ENCODE measurements at regions not wholly inside any gene's neighbourhood (a gene's known extent, or its start where the extent isn't known, plus 50 kb on each side); places are given as distances from the start of the nearest gene placed in this dataset.

DNA sequence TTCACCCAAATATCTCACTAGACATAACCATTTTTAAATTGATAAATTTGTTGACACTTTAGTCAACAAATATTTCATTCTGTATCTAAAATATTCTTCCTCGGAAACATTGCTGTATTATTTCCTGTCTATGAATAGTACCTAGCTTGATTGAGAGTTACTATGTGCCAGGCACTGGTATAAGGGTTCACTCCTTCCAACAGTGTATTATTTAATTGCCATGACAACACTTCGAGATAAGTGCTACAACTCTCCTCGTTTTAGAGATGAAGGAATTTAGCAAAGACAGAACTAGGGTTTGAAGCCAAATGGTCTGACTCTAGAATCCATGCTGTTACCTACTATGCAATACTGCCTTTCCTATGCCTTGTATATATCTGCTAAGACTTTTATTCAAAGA is 287.2 kb downstream of the YTHDC2 start:
- Histone ChIP-seq H3K36me3 (ENCODE audit: control insufficient read depth in 1 of 2, insufficient read depth in 2 of 2, low read length in 2 of 2) (no peaks in the 10 kb centered on the region), H3K4me1 (ENCODE audit: control insufficient read depth in 1 of 2, insufficient read depth in 2 of 2, low read length in 2 of 2) (no peaks in the 10 kb centered on the region), H3K9me3 (ENCODE audit: control insufficient read depth in 1 of 2, low read length in 2 of 2) (no peaks in the 10 kb centered on the region), H3K27me3 (ENCODE audit: low read depth, low read length) (no peaks in the 10 kb centered on the region), H3K4me3 (ENCODE audit: low read depth in 1 of 2, low read length in 2 of 2) (no peak overlapping the region), H3K27ac (ENCODE audit: low read length) (no peak overlapping the region)

GRCh38 chr5:113804264-113804663 is 290.8 kb downstream of the YTHDC2 start:
- H3K9me3 ChIP-seq (ENCODE audit: control insufficient read depth in 1 of 2, low read length in 2 of 2), result no peaks in the 10 kb centered on the region
- H3K36me3 ChIP-seq (ENCODE audit: control insufficient read depth in 1 of 2, insufficient read depth in 2 of 2, low read length in 2 of 2), result no peaks in the 10 kb centered on the region
- no peak overlapping the region for H3K27ac ChIP-seq (ENCODE audit: low read length)
- no peaks in the 10 kb centered on the region for H3K27me3 ChIP-seq (ENCODE audit: low read depth, low read length)
- peaks cover 0 to 23% of the 10 kb centered on the region in 2 donors for H3K4me1 ChIP-seq (ENCODE audit: control insufficient read depth in 1 of 2, insufficient read depth in 2 of 2, low read length in 2 of 2)
- H3K4me3 ChIP-seq (ENCODE audit: low read depth in 1 of 2, low read length in 2 of 2), result no peak overlapping the region

DNA sequence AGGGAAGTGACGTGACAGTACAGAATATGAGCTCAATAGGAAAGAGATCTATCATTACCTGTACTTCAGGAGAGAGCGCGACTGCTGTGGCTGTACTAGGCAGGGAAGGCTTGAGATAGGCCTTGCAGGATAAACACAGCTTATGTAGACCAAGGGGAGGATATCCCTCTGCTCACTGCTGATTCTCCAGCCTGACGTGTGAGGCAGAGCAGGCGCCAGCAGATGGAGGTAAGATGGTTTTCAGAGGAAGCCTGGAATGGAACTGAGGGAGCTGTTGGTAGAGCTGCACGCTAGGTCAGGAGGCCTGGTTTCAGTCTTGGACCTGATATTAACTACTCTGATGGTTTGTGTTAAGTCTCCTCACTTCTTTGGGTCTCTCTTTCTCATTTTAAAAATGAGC is 291.4 kb downstream of the YTHDC2 start:
- Histone ChIP-seq H3K27me3 (ENCODE audit: low read depth, low read length) (no peaks in the 10 kb centered on the region), H3K4me1 (ENCODE audit: control insufficient read depth in 1 of 2, insufficient read depth in 2 of 2, low read length in 2 of 2) (peaks cover 0 to 23% of the 10 kb centered on the region in 2 donors), H3K4me3 (ENCODE audit: low read depth in 1 of 2, low read length in 2 of 2) (no peak overlapping the region), H3K9me3 (ENCODE audit: control insufficient read depth in 1 of 2, low read length in 2 of 2) (no peaks in the 10 kb centered on the region), H3K27ac (ENCODE audit: low read length) (no peak overlapping the region), H3K36me3 (ENCODE audit: control insufficient read depth in 1 of 2, insufficient read depth in 2 of 2, low read length in 2 of 2) (no peaks in the 10 kb centered on the region)

- H3K36me3 ChIP-seq (ENCODE audit: control insufficient read depth in 1 of 2, insufficient read depth in 2 of 2, low read length in 2 of 2), result no peaks in the 10 kb centered on the region
- no peaks in the 10 kb centered on the region for H3K9me3 ChIP-seq (ENCODE audit: control insufficient read depth in 1 of 2, low read length in 2 of 2)
- H3K27ac ChIP-seq (ENCODE audit: low read length), result no peak overlapping the region
- H3K27me3 ChIP-seq (ENCODE audit: low read depth, low read length), result no peaks in the 10 kb centered on the region
- peaks cover 0 to 23% of the 10 kb centered on the region in 2 donors for H3K4me1 ChIP-seq (ENCODE audit: control insufficient read depth in 1 of 2, insufficient read depth in 2 of 2, low read length in 2 of 2)
- H3K4me3 ChIP-seq (ENCODE audit: low read depth in 1 of 2, low read length in 2 of 2), result no peak overlapping the region
These were observed 292.8 kb downstream of the YTHDC2 start for GRCh38 chr5:113806250-113806649.

DNA sequence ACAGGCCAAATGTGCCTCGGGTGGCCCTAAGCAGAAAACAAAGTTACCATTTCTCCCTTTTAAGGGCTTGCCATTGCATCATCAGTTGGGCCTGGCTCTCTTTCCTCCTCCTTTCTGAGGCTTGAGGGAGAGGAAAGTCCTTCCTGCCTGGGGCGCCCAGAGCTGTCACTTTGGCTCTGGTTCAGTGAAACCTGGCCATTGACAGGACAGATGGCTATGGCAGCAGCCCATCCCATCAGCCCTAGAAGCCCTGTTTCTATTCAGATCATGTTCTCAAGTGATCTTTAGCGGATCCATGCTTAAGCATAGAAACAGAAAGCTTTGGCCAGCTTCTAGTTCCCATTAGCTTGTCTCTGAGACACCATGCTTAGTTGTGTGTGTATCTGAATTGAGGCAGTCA is 293.4 kb downstream of the YTHDC2 start:
- Histone ChIP-seq H3K4me3 (ENCODE audit: low read depth in 1 of 2, low read length in 2 of 2) (peak overlapping the region in 1 of 2 donors; percentile 17), H3K27ac (ENCODE audit: low read length) (peak overlapping the region; percentile 28), H3K27me3 (ENCODE audit: low read depth, low read length) (no peaks in the 10 kb centered on the region), H3K4me1 (ENCODE audit: control insufficient read depth in 1 of 2, insufficient read depth in 2 of 2, low read length in 2 of 2) (peaks cover 0 to 23% of the 10 kb centered on the region in 2 donors), H3K36me3 (ENCODE audit: control insufficient read depth in 1 of 2, insufficient read depth in 2 of 2, low read length in 2 of 2) (no peaks in the 10 kb centered on the region), H3K9me3 (ENCODE audit: control insufficient read depth in 1 of 2, low read length in 2 of 2) (no peaks in the 10 kb centered on the region)

GRCh38 chr5:113807427-113807991 is 294.0 kb downstream of the YTHDC2 start:
- Histone ChIP-seq H3K27ac (ENCODE audit: low read length) (peak overlapping the region; percentile 28), H3K9me3 (ENCODE audit: control insufficient read depth in 1 of 2, low read length in 2 of 2) (no peaks in the 10 kb centered on the region), H3K27me3 (ENCODE audit: low read depth, low read length) (no peaks in the 10 kb centered on the region), H3K4me1 (ENCODE audit: control insufficient read depth in 1 of 2, insufficient read depth in 2 of 2, low read length in 2 of 2) (peaks cover 0 to 23% of the 10 kb centered on the region in 2 donors), H3K36me3 (ENCODE audit: control insufficient read depth in 1 of 2, insufficient read depth in 2 of 2, low read length in 2 of 2) (no peaks in the 10 kb centered on the region), H3K4me3 (ENCODE audit: low read depth in 1 of 2, low read length in 2 of 2) (peak overlapping the region in 1 of 2 donors; percentile 17)

DNA sequence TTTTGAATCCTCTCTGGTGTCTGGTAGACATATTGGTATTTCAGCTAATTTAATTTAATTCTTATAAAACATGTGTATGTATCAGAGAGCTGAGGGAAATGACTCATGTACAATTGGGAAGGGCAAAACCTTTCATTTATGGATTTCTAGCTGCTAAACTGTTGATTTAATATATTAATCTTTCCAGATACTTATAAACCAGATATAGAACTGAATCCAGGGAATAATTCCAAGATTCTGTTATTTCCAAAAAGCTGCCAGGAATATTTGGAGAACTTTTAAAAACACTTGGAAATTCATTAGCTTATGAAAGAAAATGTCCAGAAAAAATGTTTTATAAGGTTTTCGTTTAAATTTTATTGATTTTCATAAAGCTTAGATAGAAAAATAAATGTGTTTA is 295.5 kb downstream of the YTHDC2 start:
- H3K4me1 ChIP-seq (ENCODE audit: control insufficient read depth in 1 of 2, insufficient read depth in 2 of 2, low read length in 2 of 2), result peaks cover 0 to 23% of the 10 kb centered on the region in 2 donors
- H3K9me3 ChIP-seq (ENCODE audit: control insufficient read depth in 1 of 2, low read length in 2 of 2), result no peaks in the 10 kb centered on the region
- no peak overlapping the region for H3K27ac ChIP-seq (ENCODE audit: low read length)
- H3K4me3 ChIP-seq (ENCODE audit: low read depth in 1 of 2, low read length in 2 of 2), result no peak overlapping the region
- H3K27me3 ChIP-seq (ENCODE audit: low read depth, low read length), result no peaks in the 10 kb centered on the region
- H3K36me3 ChIP-seq (ENCODE audit: control insufficient read depth in 1 of 2, insufficient read depth in 2 of 2, low read length in 2 of 2), result no peaks in the 10 kb centered on the region

- H3K27ac ChIP-seq (ENCODE audit: low read length), result no peak overlapping the region
- no peak overlapping the region for H3K4me3 ChIP-seq (ENCODE audit: low read depth in 1 of 2, low read length in 2 of 2)
- no peaks in the 10 kb centered on the region for H3K36me3 ChIP-seq (ENCODE audit: control insufficient read depth in 1 of 2, insufficient read depth in 2 of 2, low read length in 2 of 2)
- H3K27me3 ChIP-seq (ENCODE audit: low read depth, low read length), result no peaks in the 10 kb centered on the region
- peaks cover 0 to 23% of the 10 kb centered on the region in 2 donors for H3K4me1 ChIP-seq (ENCODE audit: control insufficient read depth in 1 of 2, insufficient read depth in 2 of 2, low read length in 2 of 2)
- H3K9me3 ChIP-seq (ENCODE audit: control insufficient read depth in 1 of 2, low read length in 2 of 2), result no peaks in the 10 kb centered on the region
These were observed 296.1 kb downstream of the YTHDC2 start for GRCh38 chr5:113809626-113810025.

DNA sequence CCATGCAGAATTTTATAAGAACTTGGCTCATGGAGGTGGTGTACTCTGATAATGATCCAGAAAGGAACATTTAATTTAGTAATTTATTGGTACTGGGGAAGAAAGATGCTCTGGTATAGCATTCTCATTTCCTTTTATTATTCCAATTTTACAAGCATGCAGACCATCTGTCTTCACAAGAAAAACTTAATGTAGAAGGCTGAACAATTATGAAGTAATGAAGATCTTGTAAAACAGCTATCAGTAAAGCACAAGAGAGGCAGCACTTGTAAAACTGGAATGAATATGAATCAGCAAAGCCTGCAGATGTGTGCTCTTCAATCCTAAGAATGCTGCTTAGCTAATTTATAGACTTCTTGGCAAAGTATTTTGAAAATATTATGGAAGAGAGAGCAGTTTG is 300.0 kb downstream of the YTHDC2 start:
- Histone ChIP-seq H3K27ac (ENCODE audit: low read length) (no peak overlapping the region), H3K9me3 (ENCODE audit: control insufficient read depth in 1 of 2, low read length in 2 of 2) (no peaks in the 10 kb centered on the region), H3K4me3 (ENCODE audit: low read depth in 1 of 2, low read length in 2 of 2) (no peak overlapping the region), H3K27me3 (ENCODE audit: low read depth, low read length) (no peaks in the 10 kb centered on the region), H3K4me1 (ENCODE audit: control insufficient read depth in 1 of 2, insufficient read depth in 2 of 2, low read length in 2 of 2) (no peaks in the 10 kb centered on the region), H3K36me3 (ENCODE audit: control insufficient read depth in 1 of 2, insufficient read depth in 2 of 2, low read length in 2 of 2) (no peaks in the 10 kb centered on the region)

- Histone ChIP-seq H3K36me3 (ENCODE audit: control insufficient read depth in 1 of 2, insufficient read depth in 2 of 2, low read length in 2 of 2) (no peaks in the 10 kb centered on the region), H3K9me3 (ENCODE audit: control insufficient read depth in 1 of 2, low read length in 2 of 2) (no peaks in the 10 kb centered on the region), H3K4me1 (ENCODE audit: control insufficient read depth in 1 of 2, insufficient read depth in 2 of 2, low read length in 2 of 2) (no peaks in the 10 kb centered on the region), H3K4me3 (ENCODE audit: low read depth in 1 of 2, low read length in 2 of 2) (no peak overlapping the region), H3K27me3 (ENCODE audit: low read depth, low read length) (no peaks in the 10 kb centered on the region), H3K27ac (ENCODE audit: low read length) (no peak overlapping the region)
These were observed 304.2 kb downstream of the YTHDC2 start for GRCh38 chr5:113817683-113818082.

GRCh38 chr5:113823696-113824095 is 310.2 kb downstream of the YTHDC2 start:
- Histone ChIP-seq H3K36me3 (ENCODE audit: control insufficient read depth in 1 of 2, insufficient read depth in 2 of 2, low read length in 2 of 2) (no peaks in the 10 kb centered on the region), H3K27me3 (ENCODE audit: low read depth, low read length) (no peaks in the 10 kb centered on the region), H3K4me3 (ENCODE audit: low read depth in 1 of 2, low read length in 2 of 2) (no peak overlapping the region), H3K4me1 (ENCODE audit: control insufficient read depth in 1 of 2, insufficient read depth in 2 of 2, low read length in 2 of 2) (no peaks in the 10 kb centered on the region), H3K27ac (ENCODE audit: low read length) (no peak overlapping the region), H3K9me3 (ENCODE audit: control insufficient read depth in 1 of 2, low read length in 2 of 2) (no peaks in the 10 kb centered on the region)

DNA sequence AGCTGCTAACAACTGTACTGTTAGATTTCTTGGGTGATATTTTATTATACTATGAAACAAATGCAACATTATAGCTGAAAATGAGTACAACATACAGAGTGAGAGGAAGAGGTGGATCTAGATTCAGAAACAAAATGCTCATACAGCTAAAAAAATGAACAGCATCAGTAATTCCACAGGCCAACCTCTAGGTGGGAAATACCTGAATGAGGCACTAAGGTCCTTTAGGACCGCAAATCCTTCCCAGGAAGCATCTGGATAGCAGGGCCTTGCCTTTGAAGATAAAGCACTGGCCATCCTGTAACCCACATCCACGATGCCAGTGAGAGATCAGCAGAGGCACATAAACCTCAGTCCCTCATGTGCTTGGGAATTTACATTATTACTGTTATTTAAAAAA is 310.8 kb downstream of the YTHDC2 start:
- H3K4me1 ChIP-seq (ENCODE audit: control insufficient read depth in 1 of 2, insufficient read depth in 2 of 2, low read length in 2 of 2), result no peaks in the 10 kb centered on the region
- no peaks in the 10 kb centered on the region for H3K36me3 ChIP-seq (ENCODE audit: control insufficient read depth in 1 of 2, insufficient read depth in 2 of 2, low read length in 2 of 2)
- no peaks in the 10 kb centered on the region for H3K9me3 ChIP-seq (ENCODE audit: control insufficient read depth in 1 of 2, low read length in 2 of 2)
- H3K4me3 ChIP-seq (ENCODE audit: low read depth in 1 of 2, low read length in 2 of 2), result no peak overlapping the region
- H3K27me3 ChIP-seq (ENCODE audit: low read depth, low read length), result no peaks in the 10 kb centered on the region
- H3K27ac ChIP-seq (ENCODE audit: low read length), result no peak overlapping the region
